ENCODE measurements at regions not wholly inside any gene's neighbourhood (a gene's known extent, or its start where the extent isn't known, plus 50 kb on each side); places are given as distances from the start of the nearest gene placed in this dataset.
"Not testable (repeated sequence)": the region's sequence is repeated elsewhere in the genome, so short reads cannot be mapped to it uniquely, and the experiment has no call there.

DNA sequence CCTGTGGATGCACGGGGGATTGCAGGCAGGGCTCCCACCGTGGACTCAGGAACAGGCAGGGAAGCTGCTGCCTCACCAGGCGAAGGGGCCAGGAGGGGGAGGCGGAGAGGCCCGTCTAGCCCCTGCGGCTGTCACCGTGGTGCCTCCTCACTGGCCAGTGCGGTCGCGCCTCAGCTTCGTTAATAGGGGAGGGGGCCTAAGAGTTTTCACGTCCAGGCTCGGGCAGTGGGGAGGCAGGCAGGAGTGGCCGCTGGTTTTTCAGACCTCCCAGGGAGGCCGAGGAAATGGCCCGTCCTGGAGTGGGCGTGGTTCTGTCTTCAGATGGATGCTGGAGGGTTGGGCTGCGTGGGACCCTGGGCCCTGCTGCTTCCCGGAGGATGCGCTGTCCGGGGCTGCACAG is 91.1 kb upstream of the B3GAT1 start:
- no peak for DNase-seq (ENCODE audit: low spot score)

- no peak for DNase-seq (ENCODE audit: low spot score)
Observed at GRCh38 chr11:134502153-134502550, 90.1 kb upstream of the B3GAT1 start.

DNA sequence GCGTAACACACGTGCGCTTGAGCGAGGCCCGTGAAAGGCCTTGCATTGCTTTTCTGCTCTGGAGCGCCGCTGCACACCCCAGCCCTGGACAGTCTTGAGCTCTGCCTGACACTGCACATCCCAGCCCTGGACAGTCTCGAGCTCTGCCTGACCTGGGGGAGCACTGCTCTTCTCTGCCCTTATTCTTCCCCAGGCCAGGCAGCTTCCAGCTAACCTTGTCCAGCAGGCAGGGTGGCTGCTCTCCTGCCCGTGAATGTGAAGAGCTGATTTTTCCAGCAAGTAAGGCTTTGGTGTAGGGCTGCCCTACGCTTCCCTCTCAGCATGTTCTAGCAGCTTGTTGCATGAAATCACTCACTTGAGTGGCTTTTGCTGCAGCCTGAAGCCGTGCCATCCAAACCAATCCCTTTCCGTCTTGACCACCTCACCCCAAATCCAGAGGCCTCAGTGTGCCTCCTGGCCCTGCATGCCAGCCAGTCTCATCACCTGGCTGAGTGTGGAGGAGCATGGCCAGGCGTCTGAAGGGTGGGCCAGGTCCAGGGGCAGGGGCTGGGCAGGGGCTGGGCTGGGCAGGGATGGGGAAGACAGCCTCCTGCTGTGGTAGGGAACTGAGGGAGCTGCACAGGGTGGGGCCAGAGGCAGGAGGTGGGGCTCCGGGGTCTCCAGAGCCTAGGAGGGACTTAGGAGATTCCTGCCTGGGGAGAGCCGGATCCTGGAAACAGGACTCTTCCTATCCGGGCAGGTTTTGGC is 89.5 kb upstream of the B3GAT1 start:
- peak; percentile 30 for DNase-seq (ENCODE audit: low spot score)

DNA sequence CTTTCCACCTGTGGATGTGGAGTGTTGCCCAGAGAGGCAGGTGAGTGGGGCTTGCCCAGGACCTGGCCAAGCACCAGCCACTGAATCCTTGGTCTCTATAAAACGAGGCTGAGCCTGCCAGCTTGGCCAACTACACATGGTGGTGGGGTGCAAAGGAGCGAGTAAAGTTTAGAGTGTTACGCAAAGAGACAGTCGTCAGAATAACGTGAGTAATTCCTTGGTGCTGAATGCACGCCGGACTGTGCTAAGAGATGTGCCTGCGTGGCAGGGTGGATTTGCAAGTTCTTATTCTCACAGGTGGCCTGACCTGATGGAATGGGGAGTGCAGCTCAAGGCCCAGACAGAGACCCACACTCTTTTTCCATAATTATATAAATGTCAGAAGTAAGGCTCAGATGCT is 88.6 kb upstream of the B3GAT1 start:
- DNase-seq (ENCODE audit: low spot score), result no peak

DNA sequence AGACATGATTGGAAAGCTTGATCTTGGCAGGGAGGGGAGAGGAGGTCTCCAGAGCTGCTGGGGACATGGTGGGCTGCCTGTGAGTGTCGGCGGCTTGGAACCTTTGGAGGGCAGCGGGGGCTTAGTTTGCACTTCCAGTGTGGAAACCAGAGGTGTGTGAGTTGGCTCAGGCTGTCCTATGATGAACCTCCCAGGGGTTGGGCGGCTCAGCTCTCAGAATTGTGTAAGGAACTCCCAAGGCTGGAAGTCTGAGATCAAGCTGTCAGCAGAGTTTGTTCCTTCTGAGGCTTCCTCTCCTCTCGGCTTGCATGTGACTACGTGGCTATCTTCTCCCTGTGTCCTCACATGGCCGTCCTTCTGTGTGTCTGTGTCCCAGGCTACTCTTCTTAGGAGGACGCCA is 87.9 kb upstream of the B3GAT1 start:
- DNase-seq (ENCODE audit: low spot score), result peak; percentile 30

- DNase-seq (ENCODE audit: low spot score), result peak; percentile 42
Observed at GRCh38 chr11:134498326-134499139, 86.5 kb upstream of the B3GAT1 start.

DNA sequence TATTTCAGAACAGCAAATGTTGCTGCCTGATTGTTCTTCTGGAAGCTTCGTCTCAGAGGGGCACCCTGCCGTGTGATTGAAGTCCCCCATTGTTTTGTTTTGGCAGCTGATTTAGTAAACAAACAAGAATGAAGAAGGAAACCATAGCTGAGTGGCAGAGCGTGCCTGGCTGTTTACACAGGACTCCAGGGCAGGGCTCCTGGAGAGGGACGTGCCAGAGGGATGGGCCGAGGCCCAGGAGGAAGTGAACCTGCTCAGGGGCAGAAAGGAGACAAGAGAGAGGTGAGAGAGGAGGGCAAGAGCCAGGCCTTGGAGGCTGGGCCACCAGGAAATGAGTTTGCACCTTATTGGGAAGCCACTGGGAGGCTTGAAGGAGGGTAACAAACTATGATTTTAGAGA is 85.5 kb upstream of the B3GAT1 start:
- peak; percentile 72 for DNase-seq (ENCODE audit: low spot score)

DNA sequence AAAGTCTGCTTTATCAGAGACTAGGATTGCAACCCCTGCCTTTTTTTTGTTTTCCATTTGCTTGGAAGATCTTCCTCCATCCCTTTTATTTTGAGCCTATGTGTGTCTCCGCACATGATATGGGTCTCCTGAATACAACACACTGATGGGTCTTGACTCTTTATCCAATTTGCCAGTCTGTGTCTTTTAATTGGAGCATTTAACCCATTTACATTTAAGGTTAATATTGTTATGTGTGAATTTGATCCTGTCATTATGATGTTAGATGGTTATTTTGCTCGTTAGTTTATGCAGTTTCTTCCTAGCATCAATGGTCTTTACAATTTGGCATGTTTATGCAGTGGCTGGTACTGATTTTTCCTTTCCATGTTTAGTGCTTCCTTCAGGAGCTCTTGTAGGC is 84.0 kb upstream of the B3GAT1 start:
- DNase-seq (ENCODE audit: low spot score), result not testable (repeated sequence)

DNA sequence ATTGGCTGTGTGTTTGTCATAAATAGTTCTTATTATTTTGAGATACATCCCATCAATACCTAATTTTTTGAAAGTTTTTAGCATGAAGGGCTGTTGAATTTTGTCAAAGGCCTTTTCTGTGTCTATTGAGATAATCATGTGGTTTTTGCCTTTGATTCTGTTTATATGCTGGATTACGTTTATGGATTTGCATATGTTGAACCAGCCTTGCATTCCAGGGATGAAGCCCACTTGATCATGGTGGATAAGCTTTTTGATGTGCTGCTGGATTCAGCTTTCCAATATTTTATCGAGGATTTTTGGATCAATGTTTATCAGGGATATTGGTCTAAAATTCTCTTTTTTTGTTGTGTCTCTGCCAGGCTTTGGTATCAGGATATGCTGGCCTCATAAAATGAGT is 82.4 kb upstream of the B3GAT1 start:
- DNase-seq (ENCODE audit: low spot score), result not testable (repeated sequence)

DNA sequence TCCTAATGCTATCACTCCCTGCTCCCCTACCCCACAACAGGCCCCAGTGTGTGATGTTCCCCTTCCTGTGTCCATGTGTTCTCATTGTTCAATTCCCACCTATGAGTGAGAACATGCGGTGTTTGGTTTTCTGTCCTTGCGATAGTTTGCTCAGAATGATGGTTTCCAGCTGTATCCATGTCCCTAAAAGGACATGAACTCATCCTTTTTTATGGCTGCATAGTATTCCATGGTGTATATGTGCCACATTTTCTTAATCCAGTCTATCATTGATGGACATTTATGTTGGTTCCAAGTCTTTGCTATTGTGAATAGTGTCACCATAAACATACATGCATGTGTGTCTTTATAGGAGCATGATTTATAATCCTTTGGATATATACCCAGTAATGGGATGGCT is 80.4 kb upstream of the B3GAT1 start:
- not testable (repeated sequence) for DNase-seq (ENCODE audit: low spot score)

DNA sequence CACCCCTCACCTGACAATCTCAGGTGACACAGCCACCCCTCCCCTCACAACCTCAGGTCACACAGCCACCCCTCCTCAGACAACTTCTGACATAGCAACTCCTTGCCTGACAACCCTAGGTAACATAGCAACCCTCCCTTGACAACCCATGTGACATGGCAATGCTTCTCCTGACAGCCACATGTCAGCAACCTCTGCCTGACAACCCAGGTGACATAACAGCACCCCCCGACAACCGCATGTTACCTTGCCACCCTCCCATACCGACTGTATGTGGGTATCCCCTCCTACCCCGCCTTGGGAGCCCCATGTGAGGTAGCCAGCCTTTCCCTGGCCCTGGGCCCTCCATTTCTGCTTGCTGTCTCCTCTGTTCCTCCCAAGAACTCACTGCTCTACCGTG is 77.7 kb upstream of the B3GAT1 start:
- peak; percentile 23 for DNase-seq (ENCODE audit: low spot score)

GRCh38 chr11:134488913-134489312 is 76.9 kb upstream of the B3GAT1 start:
- peak; percentile 19 for DNase-seq (ENCODE audit: low spot score)

DNA sequence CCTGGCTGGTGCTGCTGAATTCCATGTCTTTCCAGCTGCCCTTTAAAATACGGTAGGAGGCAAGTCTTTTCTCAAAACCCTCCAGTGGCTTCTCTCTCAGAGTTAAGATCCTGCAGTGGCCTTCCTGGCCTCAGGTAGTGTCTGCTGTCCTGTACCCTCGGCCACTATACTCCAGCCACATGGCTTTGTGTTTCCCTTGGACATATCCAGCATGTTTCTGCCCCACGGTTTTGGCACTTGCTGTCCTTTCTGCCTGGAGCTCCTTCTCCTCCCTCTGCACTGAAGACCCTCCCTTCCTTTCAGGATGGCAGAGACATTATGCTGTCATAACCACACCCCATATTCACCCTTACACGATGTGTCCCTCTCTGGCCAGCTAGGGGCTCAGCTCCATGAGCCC is 76.5 kb upstream of the B3GAT1 start:
- DNase-seq (ENCODE audit: low spot score), result peak; percentile 22

- no peak for DNase-seq (ENCODE audit: low spot score)
Observed at GRCh38 chr11:134487696-134488095, 75.7 kb upstream of the B3GAT1 start.

DNA sequence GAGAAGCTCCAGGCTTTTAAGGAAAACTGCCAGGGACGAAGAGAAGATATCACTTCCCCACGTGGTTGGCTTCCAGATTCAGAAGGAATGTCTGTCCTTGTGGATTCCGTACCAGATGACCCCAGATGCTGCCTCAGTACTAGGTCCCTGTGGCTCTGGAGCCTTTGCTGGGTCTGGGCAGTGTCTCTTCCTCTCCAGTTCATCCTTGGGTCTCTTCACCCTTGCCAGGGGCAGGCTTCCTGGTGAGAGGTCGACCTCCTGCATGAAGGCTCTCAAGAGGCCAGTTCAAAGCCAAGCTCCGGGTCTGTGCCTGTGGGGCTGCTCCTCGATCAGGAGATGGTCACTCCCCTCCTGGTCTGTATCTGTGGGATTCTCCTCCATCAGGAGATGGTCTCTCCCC is 74.7 kb upstream of the B3GAT1 start:
- DNase-seq (ENCODE audit: low spot score), result peak; percentile 33

DNA sequence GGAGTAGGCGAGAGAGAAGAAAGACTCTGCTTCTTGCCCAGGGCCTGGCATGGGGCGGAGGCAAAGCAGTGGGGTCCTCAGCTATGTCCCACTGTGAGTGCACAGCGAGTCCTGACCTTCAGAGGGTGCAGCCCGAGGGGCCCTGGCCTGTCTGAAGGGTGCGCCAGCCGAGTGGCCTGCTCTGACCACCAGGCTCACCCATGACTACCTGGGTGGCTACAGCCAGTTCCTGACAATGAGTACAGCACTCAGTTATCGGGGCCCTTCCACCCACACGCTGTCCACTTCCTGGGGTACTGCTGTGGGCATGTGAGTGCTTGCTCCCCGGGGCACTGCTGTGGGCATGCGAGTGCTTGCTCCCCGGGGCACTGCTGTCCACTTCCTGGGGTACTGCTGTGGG is 74.1 kb upstream of the B3GAT1 start:
- DNase-seq (ENCODE audit: low spot score), result no peak

DNA sequence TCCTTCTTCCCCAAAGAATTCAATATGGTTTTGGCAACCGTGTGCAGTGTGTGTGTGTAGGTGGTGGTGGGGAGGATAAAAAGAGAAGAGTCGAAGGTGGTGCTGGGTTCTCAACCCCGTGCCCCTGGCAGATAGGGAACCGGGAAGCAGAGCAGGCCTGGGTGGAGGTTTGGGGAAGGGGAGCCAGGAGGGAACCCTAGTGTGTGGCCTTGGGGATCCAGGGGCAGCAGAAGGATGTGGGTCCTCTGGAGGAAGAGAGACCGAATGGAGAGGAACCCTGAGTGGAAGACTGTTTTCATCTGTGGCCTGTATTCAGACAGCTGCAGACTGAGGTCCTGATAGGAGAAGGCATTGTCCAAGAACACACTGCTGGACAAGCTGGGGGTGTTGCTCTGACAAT is 73.3 kb upstream of the B3GAT1 start:
- DNase-seq (ENCODE audit: low spot score), result peak; percentile 19

GRCh38 chr11:134483857-134484256 is 71.8 kb upstream of the B3GAT1 start:
- peak; percentile 8 for DNase-seq (ENCODE audit: low spot score)

GRCh38 chr11:134483291-134483690 is 71.2 kb upstream of the B3GAT1 start:
- peak; percentile 38 for DNase-seq (ENCODE audit: low spot score)

GRCh38 chr11:134482865-134483264 is 70.8 kb upstream of the B3GAT1 start:
- no peak for DNase-seq (ENCODE audit: low spot score)

GRCh38 chr11:134481933-134482527 is 70.0 kb upstream of the B3GAT1 start:
- no peak for DNase-seq (ENCODE audit: low spot score)

DNA sequence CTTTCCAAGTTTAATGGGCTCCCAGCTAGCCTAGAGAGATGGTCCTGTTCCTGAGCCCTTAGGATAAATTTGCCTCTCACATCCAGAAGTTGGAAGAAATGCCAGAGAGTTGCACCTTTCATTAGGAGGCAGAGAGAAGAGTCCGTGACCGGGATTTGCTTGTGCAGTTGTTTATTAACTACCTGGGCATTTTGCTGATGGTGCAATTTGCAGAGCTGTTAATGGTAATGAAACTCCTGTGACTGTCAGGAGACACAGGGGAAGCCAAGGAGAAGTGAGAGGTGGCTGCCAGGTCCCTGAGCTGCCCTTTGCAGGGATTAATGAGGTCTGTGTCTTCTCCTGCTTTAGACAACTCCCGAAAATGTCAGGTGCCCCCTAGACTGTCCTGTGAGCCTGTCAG is 69.1 kb upstream of the B3GAT1 start:
- no peak for DNase-seq (ENCODE audit: low spot score)
